Activated CD4-positive, alpha-beta memory T cell treated with anti-CD3 and anti-CD28 coated beads for 36 hours (primary cell): ENCODE measurements at regions not wholly inside any gene's neighbourhood (a gene's known extent, or its start where the extent isn't known, plus 50 kb on each side); places are given as distances from the start of the nearest gene placed in this dataset.

Experiments
- CTCF ChIA-PET: fragments of 350-600 bp; sonication (Branson Sonifier 250); formaldehyde crosslinking; loops from one replicate; lab custom pipeline; 2021; ENCODE audit warnings: antibody characterized with exemption, inconsistent platforms; lab: Charles Lee
- POLR2A ChIA-PET: fragments of 350-600 bp; sonication (Branson Sonifier 250); formaldehyde crosslinking; loops from one replicate; lab custom pipeline; 2021; ENCODE audit warnings: antibody characterized with exemption; lab: Charles Lee
- DNase-seq: peaks from one replicate; pipeline ENCODE4 v3.0.0-alpha.2; 2020
- H3K27ac Mint-ChIP-seq: one replicate; pipeline ENCODE4 v1.8.0; 2021; ENCODE audit warnings: mixed read lengths
- H3K27me3 Mint-ChIP-seq: one replicate; pipeline ENCODE4 v1.8.0; 2021; ENCODE audit warnings: mixed read lengths
- H3K36me3 Mint-ChIP-seq: one replicate; pipeline ENCODE4 v1.8.0; 2021; ENCODE audit warnings: mixed read lengths
- H3K4me1 Mint-ChIP-seq: one replicate; pipeline ENCODE4 v1.8.0; 2021; ENCODE audit warnings: low read depth, mixed read lengths
- H3K4me3 Mint-ChIP-seq: one replicate; pipeline ENCODE4 v1.8.0; 2021; ENCODE audit warnings: mild to moderate bottlenecking, mixed read lengths
- H3K9me3 Mint-ChIP-seq: one replicate; pipeline ENCODE4 v1.8.0; 2021; ENCODE audit warnings: mixed read lengths
- intact Hi-C: fragments of 100-400 bp; cut with micrococcal nuclease; formaldehyde crosslinking; loops from one replicate; pipeline ENCODE4 v1.15.1; 2023

- peaks cover 7% of the 10 kb centered on the region for H3K9me3 Mint-ChIP-seq
- intact Hi-C loops: no loop called here
- no peaks in the 10 kb centered on the region for H3K36me3 Mint-ChIP-seq
- ChIA-PET POLR2A (no interaction called here), CTCF (no interaction called here)
- H3K27me3 Mint-ChIP-seq: peaks cover 2% of the 10 kb centered on the region
- no peak overlapping the region for H3K4me3 Mint-ChIP-seq
- no peaks in the 10 kb centered on the region for H3K4me1 Mint-ChIP-seq
- DNase-seq: no peak
- no peak overlapping the region for H3K27ac Mint-ChIP-seq
These were observed 1500.0 kb downstream of the BRD1 start for GRCh38 chr22:48327721-48328120.

- DNase-seq: no peak
- ChIA-PET CTCF (no interaction called here), POLR2A (no interaction called here)
- Mint-ChIP-seq H3K4me3 (no peak overlapping the region), H3K9me3 (peaks cover 7% of the 10 kb centered on the region), H3K27ac (no peak overlapping the region), H3K27me3 (peaks cover 10% of the 10 kb centered on the region), H3K4me1 (no peaks in the 10 kb centered on the region), H3K36me3 (no peaks in the 10 kb centered on the region)
- intact Hi-C loops: no loop called here
These were observed 1503.9 kb downstream of the BRD1 start for GRCh38 chr22:48323746-48324145.

DNA sequence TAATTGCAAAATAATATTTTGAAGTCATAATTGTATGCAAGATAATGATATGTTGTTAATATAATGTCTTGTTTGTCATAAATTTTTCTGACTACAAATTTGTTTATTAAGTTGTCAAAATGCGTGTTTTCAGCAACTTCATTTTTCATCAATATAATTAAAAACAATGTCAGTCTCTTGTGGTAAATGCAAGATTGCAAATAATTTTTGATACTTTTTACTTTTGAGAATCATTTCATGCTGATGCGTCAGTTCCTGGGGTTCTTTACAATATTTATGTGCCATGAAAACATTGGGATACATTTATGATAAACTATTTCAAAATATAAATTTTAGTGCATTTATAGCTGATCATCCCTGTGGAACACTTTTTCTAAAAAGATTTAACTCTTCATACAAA is 1504.8 kb downstream of the BRD1 start:
- peaks cover 7% of the 10 kb centered on the region for H3K9me3 Mint-ChIP-seq
- H3K36me3 Mint-ChIP-seq: no peaks in the 10 kb centered on the region
- ChIA-PET CTCF (no interaction called here), POLR2A (no interaction called here)
- H3K27me3 Mint-ChIP-seq: peaks cover 11% of the 10 kb centered on the region
- intact Hi-C loops: no loop called here
- H3K4me3 Mint-ChIP-seq: no peak overlapping the region
- no peak overlapping the region for H3K27ac Mint-ChIP-seq
- no peak for DNase-seq
- H3K4me1 Mint-ChIP-seq: no peaks in the 10 kb centered on the region

DNA sequence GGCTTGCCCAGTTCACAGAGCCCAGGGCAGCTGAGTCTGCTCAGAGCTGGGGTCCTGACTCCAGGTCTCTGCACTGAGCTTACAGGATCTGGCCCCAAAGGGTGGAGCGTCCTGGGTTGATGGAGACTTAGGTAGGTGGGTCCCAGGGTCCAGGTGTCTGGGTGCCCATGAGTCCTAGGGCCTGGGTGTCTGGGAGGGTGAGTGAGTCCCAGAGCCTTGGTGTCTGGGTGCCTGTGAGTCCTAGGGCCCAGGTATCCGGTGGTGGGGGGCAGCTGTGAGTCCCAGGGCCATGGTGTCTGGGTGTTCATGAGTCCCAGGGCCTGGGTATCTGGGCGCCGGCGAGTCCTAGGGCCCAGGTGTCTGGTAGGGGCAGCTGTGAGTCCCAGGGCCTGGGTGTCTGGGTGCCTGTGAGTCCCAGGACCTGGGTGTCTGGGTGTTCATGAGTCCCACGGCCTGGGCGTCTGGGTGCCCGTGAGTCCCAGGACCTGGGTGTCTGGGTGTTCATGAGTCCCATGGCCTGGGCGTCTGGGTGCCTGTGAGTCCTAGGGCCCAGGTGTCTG is 1505.6 kb downstream of the BRD1 start:
- H3K27ac Mint-ChIP-seq: no peak overlapping the region
- H3K36me3 Mint-ChIP-seq: no peaks in the 10 kb centered on the region
- intact Hi-C loops: no loop called here
- no peaks in the 10 kb centered on the region for H3K4me1 Mint-ChIP-seq
- POLR2A ChIA-PET: no interaction called here
- H3K27me3 Mint-ChIP-seq: peaks cover 11% of the 10 kb centered on the region
- peaks cover 7% of the 10 kb centered on the region for H3K9me3 Mint-ChIP-seq
- no peak for DNase-seq
- no peak overlapping the region for H3K4me3 Mint-ChIP-seq
- CTCF ChIA-PET: no interaction called here

- Mint-ChIP-seq H3K4me1 (no peaks in the 10 kb centered on the region), H3K4me3 (no peak overlapping the region), H3K36me3 (no peaks in the 10 kb centered on the region), H3K27me3 (peaks cover 11% of the 10 kb centered on the region), H3K9me3 (peaks cover 7% of the 10 kb centered on the region), H3K27ac (no peak overlapping the region)
- POLR2A ChIA-PET: no interaction called here
- CTCF ChIA-PET: no interaction called here
- intact Hi-C loops: no loop called here
- DNase-seq: no peak
These were observed 1506.8 kb downstream of the BRD1 start for GRCh38 chr22:48320683-48321451.

- Mint-ChIP-seq H3K36me3 (no peaks in the 10 kb centered on the region), H3K9me3 (peaks cover 7% of the 10 kb centered on the region), H3K4me1 (no peaks in the 10 kb centered on the region), H3K27ac (no peak overlapping the region), H3K4me3 (no peak overlapping the region), H3K27me3 (peaks cover 11% of the 10 kb centered on the region)
- ChIA-PET CTCF (no interaction called here), POLR2A (no interaction called here)
- intact Hi-C loops: no loop called here
- DNase-seq: no peak
These were observed 1507.5 kb downstream of the BRD1 start for GRCh38 chr22:48320048-48320682.

DNA sequence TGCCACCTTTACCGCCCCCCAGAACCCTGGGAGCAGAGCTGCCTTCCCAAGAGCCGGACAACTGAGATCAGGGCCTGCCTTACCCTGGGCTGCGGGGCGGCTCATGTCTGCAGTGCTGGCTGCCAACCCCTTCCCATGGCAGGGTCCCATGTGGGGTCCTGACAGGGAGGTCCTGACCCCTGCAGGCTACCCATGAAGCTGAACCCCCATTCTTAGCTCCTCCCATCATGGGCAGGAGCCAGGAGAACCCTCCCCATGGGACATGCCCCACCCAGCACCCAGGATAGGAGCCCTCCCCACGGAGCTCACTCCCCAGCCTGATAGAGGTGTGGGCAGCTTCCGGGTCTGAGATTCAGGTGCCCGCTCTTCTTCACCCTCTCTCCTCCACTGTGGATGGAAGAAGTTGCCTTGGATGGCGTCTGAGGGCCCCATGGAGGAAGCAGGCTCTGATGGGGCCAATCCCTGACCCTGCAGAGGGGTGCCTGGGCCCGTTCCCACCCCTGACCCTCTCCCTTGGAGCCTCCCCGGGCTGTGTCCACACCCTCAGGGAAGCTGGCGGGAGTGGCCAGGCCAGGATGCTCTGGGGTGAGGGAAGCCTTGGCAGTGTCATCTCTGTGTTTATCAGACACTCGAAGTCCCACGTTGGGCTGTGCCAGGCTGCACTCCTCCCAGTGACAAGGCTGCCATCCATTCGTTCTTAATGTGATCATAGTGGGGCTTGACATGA is 1508.2 kb downstream of the BRD1 start:
- ChIA-PET CTCF (no interaction called here), POLR2A (no interaction called here)
- H3K9me3 Mint-ChIP-seq: peaks cover 2% of the 10 kb centered on the region
- H3K27ac Mint-ChIP-seq: no peak overlapping the region
- no peak overlapping the region for H3K4me3 Mint-ChIP-seq
- intact Hi-C loops: no loop called here
- no peaks in the 10 kb centered on the region for H3K4me1 Mint-ChIP-seq
- DNase-seq: no peak
- no peaks in the 10 kb centered on the region for H3K36me3 Mint-ChIP-seq
- H3K27me3 Mint-ChIP-seq: peaks cover 10% of the 10 kb centered on the region

DNA sequence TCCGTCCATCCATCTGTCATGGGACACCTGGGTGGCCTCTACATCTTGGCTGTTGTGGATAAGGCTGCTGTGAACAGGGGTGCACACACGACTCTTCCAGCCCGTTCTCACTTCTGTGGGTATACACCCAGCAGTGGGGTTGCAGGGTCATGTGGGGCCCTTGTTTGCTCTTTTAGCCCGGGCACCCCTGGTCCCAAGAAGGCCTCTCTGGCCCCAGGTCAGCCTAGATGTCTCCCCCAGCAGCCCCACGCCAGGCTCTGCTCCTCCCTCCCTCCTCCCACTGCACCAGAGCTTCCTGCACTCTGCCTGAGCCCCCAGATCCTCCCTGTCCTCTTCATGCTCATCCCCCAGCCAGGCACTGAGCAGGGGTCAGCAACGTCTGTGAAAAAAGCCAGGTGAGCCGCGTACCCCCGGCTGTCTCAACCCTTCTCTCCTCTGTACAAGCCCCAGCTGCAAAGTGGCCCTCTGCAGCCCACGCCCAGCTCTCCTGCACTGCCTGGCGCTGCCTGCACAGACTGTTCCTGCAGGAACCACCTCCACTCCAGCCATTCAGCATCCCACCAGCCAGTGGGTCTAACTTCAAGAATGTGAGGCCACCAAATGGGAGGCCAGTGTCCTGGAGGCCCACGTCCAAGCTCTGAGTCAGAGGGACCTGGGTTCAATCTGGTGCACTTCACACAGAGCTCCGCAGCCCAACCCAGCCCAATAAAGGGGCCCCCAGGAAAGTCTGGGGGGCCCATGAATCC is 1508.9 kb downstream of the BRD1 start:
- POLR2A ChIA-PET: no interaction called here
- H3K4me3 Mint-ChIP-seq: no peak overlapping the region
- no peaks in the 10 kb centered on the region for H3K4me1 Mint-ChIP-seq
- peaks cover 8% of the 10 kb centered on the region for H3K27me3 Mint-ChIP-seq
- no peak for DNase-seq
- no peaks in the 10 kb centered on the region for H3K36me3 Mint-ChIP-seq
- H3K9me3 Mint-ChIP-seq: no peaks in the 10 kb centered on the region
- no peak overlapping the region for H3K27ac Mint-ChIP-seq
- CTCF ChIA-PET: no interaction called here
- intact Hi-C loops: no loop called here

DNA sequence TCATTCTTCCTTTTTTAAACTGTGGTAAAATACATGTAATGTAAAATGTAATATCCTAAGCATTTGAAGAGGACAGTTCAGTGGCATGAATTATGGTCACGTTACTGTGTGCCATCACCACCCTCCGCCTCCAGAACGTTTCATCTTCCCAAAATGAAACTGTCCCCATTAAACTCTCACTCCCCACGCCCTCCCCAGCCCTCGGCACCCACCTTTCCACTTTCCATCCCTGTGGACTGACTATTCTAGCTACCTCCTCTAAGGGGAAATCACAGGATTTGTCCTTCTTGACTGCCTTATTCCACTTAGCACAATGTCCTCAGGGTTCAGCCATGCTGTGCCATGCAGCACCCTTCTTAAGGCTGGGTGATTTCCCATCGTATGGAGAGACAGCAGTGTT is 1509.5 kb downstream of the BRD1 start:
- no peaks in the 10 kb centered on the region for H3K9me3 Mint-ChIP-seq
- DNase-seq: no peak
- ChIA-PET CTCF (no interaction called here), POLR2A (no interaction called here)
- no peak overlapping the region for H3K27ac Mint-ChIP-seq
- no peaks in the 10 kb centered on the region for H3K4me1 Mint-ChIP-seq
- H3K27me3 Mint-ChIP-seq: peaks cover 8% of the 10 kb centered on the region
- intact Hi-C loops: no loop called here
- no peaks in the 10 kb centered on the region for H3K36me3 Mint-ChIP-seq
- no peak overlapping the region for H3K4me3 Mint-ChIP-seq

- intact Hi-C loops: no loop called here
- CTCF ChIA-PET: no interaction called here
- no peak overlapping the region for H3K27ac Mint-ChIP-seq
These were observed 1511.1 kb downstream of the BRD1 start for GRCh38 chr22:48316257-48317250.

More at GRCh38 chr22:48316257-48317250, 1511.1 kb downstream of the BRD1 start:
- Mint-ChIP-seq H3K27me3 (peaks cover 8% of the 10 kb centered on the region), H3K4me1 (no peaks in the 10 kb centered on the region), H3K4me3 (no peak overlapping the region), H3K9me3 (peaks cover 8% of the 10 kb centered on the region), H3K36me3 (no peaks in the 10 kb centered on the region)
- POLR2A ChIA-PET: no interaction called here
- no peak for DNase-seq
